ENCODE measurements at regions not wholly inside any gene's neighbourhood (a gene's known extent, or its start where the extent isn't known, plus 50 kb on each side); places are given as distances from the start of the nearest gene placed in this dataset.

- no peak for TF ChIP-seq CTCF (conservative IDR thresholded peaks at IDR 0.05; ENCODE audit: low read length)
- TF ChIP-seq EZH2phosphoT487 (IDR thresholded peaks at IDR 0.05; ENCODE audit: borderline replicate concordance, low read depth, low read length): no peak
Measured at GRCh38 chrX:12007881-12008280, 130.4 kb upstream of the FRMPD4 start.

All from OCI-LY7 (cell line).